CD14-positive monocyte (primary cell): ENCODE measurements at regions not wholly inside any gene's neighbourhood (a gene's known extent, or its start where the extent isn't known, plus 50 kb on each side); places are given as distances from the start of the nearest gene placed in this dataset.

Experiments
- DNase-seq, 3 donors: peaks; one replicate each; pipeline ENCODE4 v3.0.0-alpha.2; 2011 to 2022
- H2AFZ ChIP-seq: 2 replicates; pipeline ENCODE4 v1.6.0; 2012; ENCODE audit warnings: mild to moderate bottlenecking, low read depth, low read length, inconsistent platforms; ENCODE audit not compliant: insufficient read depth, poor library complexity, severe bottlenecking
- H3K27ac ChIP-seq, 2 donors: 1 replicate in 1 of 2; 2 replicates in 1 of 2; pipeline ENCODE4 v1.5.1; 2012 to 2013; ENCODE audit warnings: low read length in 2 of 2, control low read depth in 1 of 2, inconsistent platforms in 1 of 2, low read depth in 1 of 2, mild to moderate bottlenecking in 1 of 2
- H3K27me3 ChIP-seq, 2 donors: one replicate each; pipeline versions ENCODE4 v1.6.0 to v1.6.1; 2011 to 2013; ENCODE audit warnings: low read length in 2 of 2; ENCODE audit not compliant: control insufficient read depth in 2 of 2, insufficient read depth in 2 of 2
- H3K36me3 ChIP-seq, 2 donors: replicated peaks in 1 of 2; 1 replicate in 1 of 2; 2 replicates in 1 of 2; pipeline versions ENCODE4 v1.5.1 to v1.6.1; 2012 to 2013; ENCODE audit warnings: low read length in 2 of 2, control low read depth in 1 of 2, inconsistent platforms in 1 of 2, mild to moderate bottlenecking in 1 of 2; ENCODE audit not compliant: insufficient read depth in 2 of 2, control insufficient read depth in 1 of 2
- H3K4me1 ChIP-seq, 2 donors: 1 replicate in 1 of 2; 2 replicates in 1 of 2; pipeline versions ENCODE4 v1.5.1 to v1.6.1; 2012 to 2013; ENCODE audit warnings: low read length in 2 of 2, control low read depth in 1 of 2, inconsistent platforms in 1 of 2, mild to moderate bottlenecking in 1 of 2, moderate library complexity in 1 of 2; ENCODE audit not compliant: insufficient read depth in 2 of 2, control insufficient read depth in 1 of 2
- H3K4me2 ChIP-seq: replicated peaks from 2 replicates; pipeline ENCODE3; 2012; ENCODE audit warnings: low read length, moderate library complexity, mild to moderate bottlenecking; ENCODE audit not compliant: poor library complexity, severe bottlenecking; ENCODE audit errors: extremely low read depth
- H3K4me3 ChIP-seq, 3 experiments: fragments of 200-600 bp in 1 of 3; sonication (generic) in 1 of 3; replicated peaks in 1 of 3; 1 replicate in 2 of 3; 2 replicates in 1 of 3; pipeline ENCODE4 v1.5.1; 2011 to 2013; ENCODE audit warnings: low read length in 3 of 3, mild to moderate bottlenecking in 3 of 3, control low read depth in 2 of 3, low read depth in 2 of 3, inconsistent platforms in 1 of 3, moderate library complexity in 1 of 3
- H3K79me2 ChIP-seq: 2 replicates; pipeline ENCODE4 v1.6.0; 2012; ENCODE audit warnings: mild to moderate bottlenecking, control low read depth, inconsistent platforms, low read length, moderate library complexity; ENCODE audit not compliant: insufficient read depth
- H3K9ac ChIP-seq: 2 replicates; pipeline ENCODE4 v1.6.0; 2017; ENCODE audit warnings: low read length, mild to moderate bottlenecking; ENCODE audit not compliant: insufficient read depth, poor library complexity, severe bottlenecking
- H3K9me3 ChIP-seq, 2 donors: replicated peaks in 1 of 2; 1 replicate in 1 of 2; 2 replicates in 1 of 2; pipeline versions ENCODE4 v1.5.1 to v1.6.1; 2012 to 2013; ENCODE audit warnings: low read length in 2 of 2, control low read depth in 1 of 2; ENCODE audit not compliant: control insufficient read depth in 1 of 2, insufficient read depth in 1 of 2
- H4K20me1 ChIP-seq: 2 replicates; pipeline ENCODE4 v1.6.0; 2012; ENCODE audit warnings: mild to moderate bottlenecking, low read length, control low read depth, moderate library complexity; ENCODE audit not compliant: insufficient read depth
- H3K27ac Mint-ChIP-seq, 7 donors: one replicate each; pipeline ENCODE4 v1.8.0; 2020; ENCODE audit warnings: mild to moderate bottlenecking in 7 of 7, mixed read lengths in 7 of 7, moderate library complexity in 6 of 7, inconsistent platforms in 2 of 7
- H3K27me3 Mint-ChIP-seq, 3 donors: one replicate each; pipeline ENCODE4 v1.8.0; 2021 to 2022; ENCODE audit warnings: low read depth in 3 of 3, mild to moderate bottlenecking in 3 of 3, mixed read lengths in 3 of 3, moderate library complexity in 3 of 3, inconsistent platforms in 1 of 3
- H3K36me3 Mint-ChIP-seq, 2 donors: one replicate each; pipeline ENCODE4 v1.8.0; 2020; ENCODE audit warnings: mixed read lengths in 2 of 2, inconsistent platforms in 1 of 2, mild to moderate bottlenecking in 1 of 2
- H3K4me1 Mint-ChIP-seq: one replicate; pipeline ENCODE4 v1.8.0; 2020; ENCODE audit warnings: mild to moderate bottlenecking, mixed read lengths
- H3K4me3 Mint-ChIP-seq, 2 donors: one replicate each; pipeline ENCODE4 v1.8.0; 2020; ENCODE audit warnings: mild to moderate bottlenecking in 2 of 2, mixed read lengths in 2 of 2, moderate library complexity in 1 of 2
- H3K9me3 Mint-ChIP-seq, 7 donors: one replicate each; pipeline ENCODE4 v1.8.0; 2020 to 2022; ENCODE audit warnings: mixed read lengths in 7 of 7, mild to moderate bottlenecking in 6 of 7, moderate library complexity in 6 of 7, inconsistent platforms in 2 of 7
- CTCF ChIP-seq: fragments of 200-600 bp; IDR thresholded peaks from one replicate; pipeline ENCODE4 v1.8.0; 2022; ENCODE audit warnings: antibody characterized with exemption, mild to moderate bottlenecking
- WGBS: methylation state at CpG from one replicate; pipeline ENCODE4 v1.1.5; 2013; ENCODE audit warnings: missing lambda C conversion rate; ENCODE audit not compliant: insufficient coverage; 5-methylcytosine and 5-hydroxymethylcytosine counted together
- intact Hi-C, 2 donors: fragments of 100-400 bp; cut with micrococcal nuclease; formaldehyde crosslinking; loops; one replicate each; pipeline versions ENCODE4 v1.15.0 to v1.15.1; 2023

GRCh38 chr5:125139590-125139989, 393.2 kb upstream of the ZNF608 start:
- no peak overlapping the region for H3K4me3 Mint-ChIP-seq

DNA sequence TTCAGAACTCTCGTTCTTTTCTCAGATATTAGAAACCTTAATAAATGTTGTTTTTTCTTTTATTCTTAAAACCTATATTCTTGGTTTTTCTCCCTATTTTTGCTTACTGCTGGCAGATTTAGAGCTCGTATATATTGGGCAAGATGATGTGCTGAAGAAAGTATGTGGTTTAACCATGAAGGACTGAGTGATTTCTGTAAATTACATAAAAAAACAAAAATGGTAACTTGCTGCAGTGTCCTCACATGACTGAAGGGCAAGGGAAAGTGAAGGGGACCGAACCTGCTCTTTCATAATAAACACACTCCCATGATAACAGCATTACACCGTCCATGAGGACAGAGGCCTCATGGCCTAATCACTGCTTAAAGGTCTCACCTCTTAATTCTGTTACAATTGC, 393.8 kb upstream of the ZNF608 start:
- H2AFZ ChIP-seq, result no peak overlapping the region
- no peak overlapping the region for H3K4me2 ChIP-seq
- Mint-ChIP-seq H3K36me3 (no peaks in the 10 kb centered on the region), H3K9me3 (peaks cover 0 to 4% (median 2%) of the 10 kb centered on the region in 7 donors), H3K4me3 (no peak overlapping the region), H3K4me1 (no peaks in the 10 kb centered on the region), H3K27ac (no peak overlapping the region), H3K27me3 (peaks cover 0 to 3% (median 0%) of the 10 kb centered on the region in 3 donors)
- no peak overlapping the region for H3K27ac ChIP-seq
- no peaks in the 10 kb centered on the region for H4K20me1 ChIP-seq
- 100% methylated on average over 2 of the region's 4 CpGs for WGBS
- no peaks in the 10 kb centered on the region for H3K79me2 ChIP-seq
- H3K36me3 ChIP-seq, result no peaks in the 10 kb centered on the region
- H3K9ac ChIP-seq, result no peak overlapping the region
- no peak overlapping the region for H3K4me3 ChIP-seq
- DNase-seq, result no peak
- peaks cover 0 to 5% of the 10 kb centered on the region in 2 donors for H3K9me3 ChIP-seq
- intact Hi-C loops, result no loop called here
- H3K4me1 ChIP-seq, result no peaks in the 10 kb centered on the region
- TF ChIP-seq CTCF, result no peak
- no peaks in the 10 kb centered on the region for H3K27me3 ChIP-seq

More at GRCh38 chr5:125139590-125139989, 393.2 kb upstream of the ZNF608 start:
- Histone ChIP-seq H3K27me3 (no peaks in the 10 kb centered on the region), H2AFZ (no peak overlapping the region), H3K4me1 (no peaks in the 10 kb centered on the region), H3K9me3 (peaks cover 0 to 5% of the 10 kb centered on the region in 2 donors), H3K79me2 (no peaks in the 10 kb centered on the region), H3K36me3 (no peaks in the 10 kb centered on the region), H3K27ac (no peak overlapping the region), H3K4me3 (no peak overlapping the region), H3K4me2 (no peak overlapping the region), H3K9ac (no peak overlapping the region), H4K20me1 (no peaks in the 10 kb centered on the region)
- Mint-ChIP-seq H3K4me1 (no peaks in the 10 kb centered on the region), H3K27me3 (peaks cover 0 to 3% (median 0%) of the 10 kb centered on the region in 3 donors), H3K27ac (no peak overlapping the region), H3K9me3 (peaks cover 0 to 4% (median 2%) of the 10 kb centered on the region in 7 donors), H3K36me3 (no peaks in the 10 kb centered on the region)
- WGBS, result no CpG with 5 or more reads among the region's 2 CpGs
- DNase-seq, result no peak
- intact Hi-C loops, result no loop called here
- no peak for TF ChIP-seq CTCF
